B cell (primary cell): ENCODE measurements at regions not wholly inside any gene's neighbourhood (a gene's known extent, or its start where the extent isn't known, plus 50 kb on each side); places are given as distances from the start of the nearest gene placed in this dataset.

Experiments used
- ATAC-seq: fragments of 200-7000 bp; cut with Tn5 transposase; one replicate; pipeline ENCODE4 v1.10.0; 2021; ENCODE audit warnings: low read depth, mild to moderate bottlenecking, moderate number of reproducible peaks, moderate library complexity
- CTCF ChIA-PET: fragments of 350-600 bp; sonication (Branson Sonifier 250); formaldehyde crosslinking; loops from one replicate; lab custom pipeline; 2021; ENCODE audit warnings: antibody characterized with exemption, inconsistent platforms; lab: Charles Lee
- POLR2A ChIA-PET: fragments of 350-600 bp; sonication (Branson Sonifier 250); formaldehyde crosslinking; loops from one replicate; lab custom pipeline; 2021; ENCODE audit warnings: antibody characterized with exemption; lab: Charles Lee
- DNase-seq: peaks from one replicate; pipeline ENCODE4 v3.0.0; 2013
- H2AFZ ChIP-seq: 2 replicates; pipeline ENCODE4 v1.6.1; 2012; ENCODE audit warnings: mild to moderate bottlenecking, low read depth, low read length; ENCODE audit not compliant: insufficient read depth, poor library complexity, severe bottlenecking
- H3K27ac ChIP-seq, 2 donors: 1 replicate in 1 of 2; 2 replicates in 1 of 2; pipeline ENCODE4 v1.5.1; 2012 to 2013; ENCODE audit warnings: low read length in 2 of 2, mild to moderate bottlenecking in 2 of 2, moderate library complexity in 1 of 2
- H3K27me3 ChIP-seq, 4 experiments: fragments of 200-600 bp in 1 of 4; sonication (generic) in 1 of 4; replicated peaks in 1 of 4; 1 replicate in 2 of 4; 2 replicates in 2 of 4; pipeline versions ENCODE4 v1.6.1 to v1.7.0; 2013 to 2016; ENCODE audit warnings: low read length in 3 of 4, mild to moderate bottlenecking in 2 of 4, mixed read lengths in 1 of 4, moderate library complexity in 1 of 4; ENCODE audit not compliant: insufficient read depth in 4 of 4, control insufficient read depth in 3 of 4; ENCODE audit errors: control extremely low read depth in 1 of 4
- H3K36me3 ChIP-seq, 2 experiments: replicated peaks in 1 of 2; 1 replicate in 1 of 2; 2 replicates in 1 of 2; pipeline versions ENCODE4 v1.6.1 to v1.7.1; 2013; ENCODE audit warnings: low read length in 1 of 2; ENCODE audit not compliant: insufficient read depth in 2 of 2, control insufficient read depth in 1 of 2; ENCODE audit errors: control extremely low read depth in 1 of 2, extremely low read depth in 1 of 2
- H3K4me1 ChIP-seq, 2 donors: fragments of 200-600 bp in 1 of 2; sonication (generic) in 1 of 2; 1 replicate in 1 of 2; 2 replicates in 1 of 2; pipeline versions ENCODE4 v1.5.1 to v1.6.1; 2013 to 2017; ENCODE audit warnings: low read length in 2 of 2; ENCODE audit not compliant: control insufficient read depth in 2 of 2, insufficient read depth in 2 of 2
- H3K4me2 ChIP-seq: replicated peaks from 2 replicates; pipeline ENCODE3; 2012; ENCODE audit warnings: mild to moderate bottlenecking, low read depth, low read length; ENCODE audit not compliant: poor library complexity, severe bottlenecking
- H3K4me3 ChIP-seq, 5 experiments: fragments of 200-600 bp in 1 of 5; sonication (generic) in 1 of 5; 1 replicate in 3 of 5; 2 replicates in 2 of 5; pipeline versions ENCODE4 v1.5.1 to v1.7.0; 2011 to 2016; ENCODE audit warnings: low read length in 4 of 5, mild to moderate bottlenecking in 4 of 5, low read depth in 2 of 5, control low read depth in 1 of 5, moderate library complexity in 1 of 5; ENCODE audit not compliant: insufficient read depth in 1 of 5; ENCODE audit errors: control extremely low read depth in 1 of 5, extremely low read depth in 1 of 5
- H3K79me2 ChIP-seq: fragments of 200-600 bp; sonication (generic); one replicate; pipeline ENCODE4 v1.6.0; 2016; ENCODE audit warnings: low read length; ENCODE audit not compliant: control insufficient read depth, insufficient read depth
- H3K9ac ChIP-seq: fragments of 200-600 bp; sonication (generic); 2 replicates; pipeline ENCODE4 v1.6.1; 2017; ENCODE audit warnings: mild to moderate bottlenecking, low read length, moderate library complexity
- H3K9me3 ChIP-seq, 3 donors: one replicate each; pipeline versions ENCODE4 v1.6.1 to v1.7.1; 2013; ENCODE audit warnings: low read length in 2 of 3; ENCODE audit not compliant: control insufficient read depth in 2 of 3, insufficient read depth in 1 of 3; ENCODE audit errors: control extremely low read depth in 1 of 3
- H4K20me1 ChIP-seq: 2 replicates; pipeline ENCODE4 v1.6.0; 2012; ENCODE audit warnings: mild to moderate bottlenecking, low read length; ENCODE audit not compliant: insufficient read depth, control insufficient read depth, poor library complexity, severe bottlenecking
- H3K27ac Mint-ChIP-seq: one replicate; pipeline ENCODE4 v1.8.0; 2021; ENCODE audit warnings: mixed read lengths
- H3K27me3 Mint-ChIP-seq: one replicate; pipeline ENCODE4 v1.8.0; 2021; ENCODE audit warnings: mixed read lengths
- H3K4me1 Mint-ChIP-seq: one replicate; pipeline ENCODE4 v1.8.0; 2021; ENCODE audit warnings: mixed read lengths
- H3K4me3 Mint-ChIP-seq: one replicate; pipeline ENCODE4 v1.8.0; 2021; ENCODE audit warnings: mixed read lengths
- H3K9me3 Mint-ChIP-seq: one replicate; pipeline ENCODE4 v1.8.0; 2022; ENCODE audit warnings: mixed read lengths; ENCODE audit not compliant: insufficient read depth
- EZH2 ChIP-seq: IDR thresholded peaks from 2 replicates; pipeline ENCODE4 v1.6.1; 2012; ENCODE audit warnings: borderline replicate concordance, low read depth, mild to moderate bottlenecking, moderate library complexity, low read length; ENCODE audit not compliant: insufficient read depth, poor library complexity, severe bottlenecking
- WGBS: methylation state at CpG from one replicate; pipeline ENCODE4 v1.1.5; 2013; ENCODE audit warnings: missing lambda C conversion rate; ENCODE audit not compliant: insufficient coverage; 5-methylcytosine and 5-hydroxymethylcytosine counted together
- intact Hi-C: fragments of 100-400 bp; cut with micrococcal nuclease; formaldehyde crosslinking; loops from one replicate; pipeline ENCODE4 v1.10.0; 2022
- TF ChIP-seq, protein P1 (sequence below): fragments of 200-600 bp; IDR thresholded peaks from one replicate; pipeline ENCODE4 v1.8.0; 2022; ENCODE audit warnings: antibody characterized with exemption, mild to moderate bottlenecking

GRCh38 chr3:110686701-110687100, 384.9 kb upstream of the NECTIN3 start:
- no peak overlapping the region for H3K27ac Mint-ChIP-seq

DNA sequence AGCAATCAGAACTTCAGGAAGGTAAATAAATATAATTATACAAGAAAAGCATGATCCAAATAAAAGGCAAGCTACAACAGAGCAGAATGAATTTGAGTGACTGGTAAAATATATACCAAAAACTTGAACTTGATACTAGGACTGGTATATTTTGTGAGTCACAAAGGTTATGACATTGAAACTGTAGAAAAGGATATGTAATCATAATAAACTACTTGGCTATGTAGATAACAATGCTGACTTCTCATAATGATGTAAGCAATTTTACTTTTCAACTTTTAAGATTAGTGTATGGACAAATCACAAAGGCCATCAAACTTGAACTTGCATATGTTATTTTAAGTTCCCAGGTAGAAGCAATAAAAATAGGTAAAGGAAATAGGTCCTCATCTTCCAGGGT, 384.5 kb upstream of the NECTIN3 start:
- Histone ChIP-seq H3K4me1 (no peaks in the 10 kb centered on the region), H3K9me3 (no peaks in the 10 kb centered on the region), H3K36me3 (no peaks in the 10 kb centered on the region), H3K9ac (no peak overlapping the region), H3K27me3 (no peaks in the 10 kb centered on the region), H4K20me1 (no peaks in the 10 kb centered on the region), H3K4me3 (no peak overlapping the region), H2AFZ (no peak overlapping the region), H3K79me2 (no peaks in the 10 kb centered on the region), H3K27ac (no peak overlapping the region), H3K4me2 (no peak overlapping the region)
- ATAC-seq: no peak
- no peaks in the 10 kb centered on the region for H3K27me3 Mint-ChIP-seq
- DNase-seq: no peak
- H3K27ac Mint-ChIP-seq: no peak overlapping the region
- ChIA-PET CTCF (no interaction called here), POLR2A (no interaction called here)
- H3K4me1 Mint-ChIP-seq: no peaks in the 10 kb centered on the region
- no peak for TF ChIP-seq EZH2
- TF ChIP-seq, protein P1, sequence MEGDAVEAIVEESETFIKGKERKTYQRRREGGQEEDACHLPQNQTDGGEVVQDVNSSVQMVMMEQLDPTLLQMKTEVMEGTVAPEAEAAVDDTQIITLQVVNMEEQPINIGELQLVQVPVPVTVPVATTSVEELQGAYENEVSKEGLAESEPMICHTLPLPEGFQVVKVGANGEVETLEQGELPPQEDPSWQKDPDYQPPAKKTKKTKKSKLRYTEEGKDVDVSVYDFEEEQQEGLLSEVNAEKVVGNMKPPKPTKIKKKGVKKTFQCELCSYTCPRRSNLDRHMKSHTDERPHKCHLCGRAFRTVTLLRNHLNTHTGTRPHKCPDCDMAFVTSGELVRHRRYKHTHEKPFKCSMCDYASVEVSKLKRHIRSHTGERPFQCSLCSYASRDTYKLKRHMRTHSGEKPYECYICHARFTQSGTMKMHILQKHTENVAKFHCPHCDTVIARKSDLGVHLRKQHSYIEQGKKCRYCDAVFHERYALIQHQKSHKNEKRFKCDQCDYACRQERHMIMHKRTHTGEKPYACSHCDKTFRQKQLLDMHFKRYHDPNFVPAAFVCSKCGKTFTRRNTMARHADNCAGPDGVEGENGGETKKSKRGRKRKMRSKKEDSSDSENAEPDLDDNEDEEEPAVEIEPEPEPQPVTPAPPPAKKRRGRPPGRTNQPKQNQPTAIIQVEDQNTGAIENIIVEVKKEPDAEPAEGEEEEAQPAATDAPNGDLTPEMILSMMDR: no peak
- intact Hi-C loops: no loop called here
- no peaks in the 10 kb centered on the region for H3K9me3 Mint-ChIP-seq
- no peak overlapping the region for H3K4me3 Mint-ChIP-seq

More at GRCh38 chr3:110686701-110687100, 384.9 kb upstream of the NECTIN3 start:
- Mint-ChIP-seq H3K27me3 (no peaks in the 10 kb centered on the region), H3K4me1 (no peaks in the 10 kb centered on the region), H3K9me3 (no peaks in the 10 kb centered on the region), H3K4me3 (no peak overlapping the region)
- no peak overlapping the region for H3K4me2 ChIP-seq
- no peak overlapping the region for H3K9ac ChIP-seq
- no CpG with 5 or more reads among the region's 3 CpGs for WGBS
- no peak overlapping the region for H2AFZ ChIP-seq
- TF ChIP-seq, protein P1: no peak
- no peak for TF ChIP-seq EZH2
- no peak for DNase-seq
- H4K20me1 ChIP-seq: no peaks in the 10 kb centered on the region
- H3K9me3 ChIP-seq: no peaks in the 10 kb centered on the region
- ATAC-seq: no peak
- intact Hi-C loops: no loop called here
- no peaks in the 10 kb centered on the region for H3K4me1 ChIP-seq
- H3K4me3 ChIP-seq: no peak overlapping the region
- H3K27ac ChIP-seq: no peak overlapping the region
- no peaks in the 10 kb centered on the region for H3K36me3 ChIP-seq
- no peaks in the 10 kb centered on the region for H3K27me3 ChIP-seq
- ChIA-PET CTCF (no interaction called here), POLR2A (no interaction called here)
- H3K79me2 ChIP-seq: no peaks in the 10 kb centered on the region
